NCI-H2171 (cell line): ENCODE measurements at regions not wholly inside any gene's neighbourhood (a gene's known extent, or its start where the extent isn't known, plus 50 kb on each side); places are given as distances from the start of the nearest gene placed in this dataset.

Source experiments
- DNase-seq: peaks from one replicate; lab custom pipeline; 2025; lab: John Stamatoyannopoulos, UW

DNA sequence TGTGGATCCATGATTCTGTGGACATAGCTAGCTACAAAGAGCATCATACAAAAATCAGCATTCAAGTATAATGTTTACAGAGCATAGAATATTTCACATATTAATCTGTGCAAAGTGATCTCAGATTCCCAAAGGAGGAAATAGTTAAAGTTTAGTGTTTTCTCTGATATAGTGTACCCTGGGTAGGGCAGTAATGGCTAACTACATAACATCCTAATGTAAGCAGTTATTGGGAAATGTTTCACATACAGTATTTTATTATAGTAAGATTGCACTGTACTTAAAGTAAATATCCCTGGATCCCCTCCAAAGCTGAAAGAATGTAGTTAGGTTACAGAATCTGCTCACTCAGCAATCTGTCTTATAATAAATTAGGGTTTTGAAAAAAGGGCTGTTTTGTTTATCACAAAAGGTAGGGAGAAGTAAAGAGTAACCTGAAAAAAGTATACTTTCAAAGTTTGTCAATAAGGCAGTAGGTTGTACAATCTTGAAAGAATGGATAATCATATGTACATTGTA lies 52.5 kb upstream of the SMARCA2 start:
- no peak for DNase-seq

- no peak for DNase-seq
These were observed 51.1 kb upstream of the SMARCA2 start for GRCh38 chr9:1964093-1964492.
